Activated CD4-positive, CD25-positive, alpha-beta regulatory T cell treated with anti-CD3 and anti-CD28 coated beads, Interleukin-2, amount 50 U/mL, for 72 hours (primary cell): ENCODE measurements at regions not wholly inside any gene's neighbourhood (a gene's known extent, or its start where the extent isn't known, plus 50 kb on each side); places are given as distances from the start of the nearest gene placed in this dataset.
"Not testable (repeated sequence)": the region's sequence is repeated elsewhere in the genome, so short reads cannot be mapped to it uniquely, and the experiment has no call there.

Experiments
- DNase-seq: peaks from one replicate; pipeline ENCODE4 v3.0.0; 2021

DNA sequence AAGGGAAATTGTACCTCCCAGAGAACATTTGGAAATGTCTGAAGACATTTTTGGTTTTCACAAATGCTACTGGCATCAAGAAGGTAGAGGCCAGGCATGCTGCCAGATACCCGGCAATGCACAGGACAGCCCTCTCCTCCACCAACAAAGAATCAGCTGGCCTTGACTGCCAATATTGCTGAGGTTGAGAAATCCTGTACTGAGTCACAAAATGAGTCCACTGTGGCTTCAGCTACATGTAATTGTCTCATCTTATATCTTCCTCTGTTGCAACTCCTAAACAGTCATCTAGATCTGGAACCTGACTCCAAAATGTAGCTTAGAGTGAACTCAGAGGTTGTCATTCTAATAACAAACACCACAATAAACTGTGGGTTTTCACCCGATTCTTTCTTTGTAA is 327.5 kb upstream of the POGK start:
- no peak for DNase-seq

DNA sequence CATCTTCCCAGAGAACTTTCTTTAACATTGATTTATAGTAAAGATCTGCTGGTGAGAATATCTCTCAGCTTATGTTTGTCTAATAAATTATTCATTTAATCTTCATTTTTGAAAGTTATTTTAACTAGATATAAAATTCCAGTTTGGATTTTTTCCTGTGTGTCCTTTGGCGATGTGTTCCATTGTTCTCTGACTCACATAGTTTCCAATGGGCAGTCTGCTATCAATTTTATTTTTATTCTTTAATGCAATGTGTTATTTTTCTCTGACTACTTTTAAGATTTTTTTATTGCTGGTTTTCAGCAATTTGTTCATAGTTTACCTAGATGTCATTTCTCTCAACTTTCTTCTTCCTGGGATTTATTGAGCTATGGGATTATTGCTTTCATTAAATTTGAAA is 325.2 kb upstream of the POGK start:
- DNase-seq: no peak

DNA sequence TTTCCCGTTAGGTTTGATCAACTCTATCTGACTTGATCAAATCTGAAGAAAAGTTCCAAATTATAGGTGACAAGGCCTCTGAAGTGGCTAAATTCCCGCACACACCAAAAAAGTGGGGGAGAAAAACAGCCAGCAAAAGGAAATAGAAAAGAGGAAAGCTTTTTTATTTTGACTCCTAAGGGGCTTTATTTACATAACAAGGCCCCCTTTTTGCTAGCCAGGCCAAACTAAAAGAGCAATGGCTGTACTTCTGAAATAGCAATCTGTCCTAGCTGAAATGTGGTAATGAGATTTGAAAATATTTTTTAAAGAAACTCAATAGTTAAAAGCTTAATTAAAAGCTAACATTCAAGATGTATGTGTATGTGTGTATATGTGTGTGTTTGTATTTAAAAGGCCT is 311.5 kb upstream of the POGK start:
- DNase-seq: no peak

DNA sequence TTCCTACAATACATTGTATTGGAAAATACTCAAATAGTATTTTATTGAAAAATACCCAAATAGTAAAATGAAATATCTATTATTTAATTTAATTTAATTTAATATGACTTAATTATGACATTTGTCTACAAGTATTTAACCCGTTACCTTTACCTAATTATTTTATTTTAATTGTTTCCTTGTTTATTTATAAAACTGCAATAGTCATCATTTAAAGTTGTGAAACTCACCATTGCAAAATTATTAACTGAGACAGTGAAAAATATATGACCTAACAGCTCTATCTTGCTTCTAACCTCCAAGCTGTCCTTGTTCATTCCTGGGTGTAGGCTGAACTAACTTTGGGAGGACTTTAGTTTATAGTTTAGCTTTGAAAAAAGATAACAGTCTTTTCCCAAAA is 300.6 kb upstream of the POGK start:
- DNase-seq: no peak

DNA sequence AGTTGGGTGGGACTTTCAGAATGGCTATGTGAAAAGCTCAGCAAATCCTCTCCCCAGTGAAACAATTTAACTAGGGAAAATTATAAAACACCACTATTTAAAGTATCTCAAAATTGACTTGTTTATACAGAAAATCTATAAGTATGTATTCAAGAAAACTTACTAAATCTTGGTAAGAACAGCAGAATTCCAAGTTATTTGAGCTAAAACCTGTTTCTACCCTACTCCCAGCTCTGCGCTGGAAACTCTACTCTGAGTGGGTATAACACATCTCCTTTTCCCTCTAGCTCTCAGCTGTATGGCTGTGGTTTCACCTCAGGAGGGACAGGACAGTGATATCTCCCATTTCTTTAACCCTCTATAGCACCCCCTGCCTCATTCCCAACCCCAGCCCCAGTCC is 295.2 kb upstream of the POGK start:
- no peak for DNase-seq

DNA sequence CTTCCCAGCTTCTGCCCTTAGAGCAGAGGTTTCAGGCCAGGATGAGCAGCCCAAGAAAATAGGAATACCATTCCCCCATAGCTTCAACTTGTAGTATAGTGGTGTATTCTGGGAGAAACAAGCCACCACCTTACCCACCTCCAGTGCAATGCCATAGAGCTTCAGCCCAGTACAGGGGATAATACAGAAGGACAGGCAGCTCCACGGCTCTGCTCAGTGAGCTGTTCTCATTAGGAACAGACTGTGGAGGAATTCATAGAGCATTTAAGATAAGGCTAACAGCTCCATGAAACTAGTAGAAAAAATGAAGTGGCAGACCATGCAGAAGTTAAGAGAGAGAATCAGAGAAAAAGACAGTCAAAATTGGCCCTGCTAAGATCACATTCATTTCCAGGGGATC is 294.7 kb upstream of the POGK start:
- DNase-seq: no peak

DNA sequence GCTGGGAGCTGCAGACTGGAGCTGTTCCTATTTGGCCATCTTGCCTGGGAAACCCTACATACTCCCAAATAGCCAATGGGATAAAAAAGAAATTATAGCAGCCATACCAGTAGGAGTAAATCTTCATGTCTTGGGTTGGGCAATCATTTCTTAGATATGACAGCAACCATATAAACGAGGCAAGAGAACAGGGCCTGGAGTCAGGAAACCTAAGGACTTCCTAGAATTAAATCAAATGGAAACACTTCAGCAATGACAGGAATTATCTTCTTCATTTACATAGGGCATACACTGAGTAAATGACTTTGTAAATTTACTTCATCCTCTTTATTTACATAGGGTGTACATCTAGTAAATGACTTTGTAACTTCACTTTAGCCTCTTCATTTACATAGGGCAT is 286.6 kb upstream of the POGK start:
- DNase-seq: no peak

DNA sequence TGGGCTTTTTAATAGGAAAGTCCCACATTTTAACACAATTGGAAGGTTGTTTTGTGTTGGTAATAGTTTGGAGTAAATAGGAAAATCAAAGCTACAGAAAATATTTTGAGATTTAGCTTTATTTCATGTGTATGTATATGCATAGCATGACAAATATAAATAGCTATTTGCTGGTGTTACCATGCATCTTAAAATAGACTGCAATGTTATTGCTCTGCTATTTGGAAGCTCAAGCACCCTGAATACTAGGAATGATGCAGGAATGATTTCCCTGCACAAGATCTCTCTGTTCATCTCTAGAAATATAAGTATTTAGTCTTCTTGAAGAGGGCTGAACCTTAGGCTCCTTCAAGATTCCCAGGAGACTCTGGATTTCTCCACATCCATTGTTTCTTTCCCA is 268.3 kb upstream of the POGK start:
- DNase-seq: no peak

DNA sequence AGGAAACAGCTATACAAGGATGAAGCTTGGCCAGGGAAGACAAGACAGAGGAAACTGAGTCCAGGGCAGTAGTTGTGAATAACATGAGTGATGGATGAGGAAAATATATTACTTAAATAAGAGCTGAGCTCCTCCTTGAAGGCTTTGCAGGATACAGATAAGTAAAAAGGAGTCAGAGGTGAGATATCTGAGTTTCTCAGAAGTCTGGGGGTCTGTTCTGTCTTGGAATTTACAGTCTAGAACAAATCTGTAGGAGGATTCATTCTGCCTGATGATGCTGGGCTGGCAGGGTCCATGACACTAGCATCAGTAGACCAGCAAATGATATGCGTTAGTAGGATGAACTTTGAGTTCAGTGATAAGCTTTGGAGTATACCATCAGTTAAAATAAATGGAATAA is 266.1 kb upstream of the POGK start:
- no peak for DNase-seq

DNA sequence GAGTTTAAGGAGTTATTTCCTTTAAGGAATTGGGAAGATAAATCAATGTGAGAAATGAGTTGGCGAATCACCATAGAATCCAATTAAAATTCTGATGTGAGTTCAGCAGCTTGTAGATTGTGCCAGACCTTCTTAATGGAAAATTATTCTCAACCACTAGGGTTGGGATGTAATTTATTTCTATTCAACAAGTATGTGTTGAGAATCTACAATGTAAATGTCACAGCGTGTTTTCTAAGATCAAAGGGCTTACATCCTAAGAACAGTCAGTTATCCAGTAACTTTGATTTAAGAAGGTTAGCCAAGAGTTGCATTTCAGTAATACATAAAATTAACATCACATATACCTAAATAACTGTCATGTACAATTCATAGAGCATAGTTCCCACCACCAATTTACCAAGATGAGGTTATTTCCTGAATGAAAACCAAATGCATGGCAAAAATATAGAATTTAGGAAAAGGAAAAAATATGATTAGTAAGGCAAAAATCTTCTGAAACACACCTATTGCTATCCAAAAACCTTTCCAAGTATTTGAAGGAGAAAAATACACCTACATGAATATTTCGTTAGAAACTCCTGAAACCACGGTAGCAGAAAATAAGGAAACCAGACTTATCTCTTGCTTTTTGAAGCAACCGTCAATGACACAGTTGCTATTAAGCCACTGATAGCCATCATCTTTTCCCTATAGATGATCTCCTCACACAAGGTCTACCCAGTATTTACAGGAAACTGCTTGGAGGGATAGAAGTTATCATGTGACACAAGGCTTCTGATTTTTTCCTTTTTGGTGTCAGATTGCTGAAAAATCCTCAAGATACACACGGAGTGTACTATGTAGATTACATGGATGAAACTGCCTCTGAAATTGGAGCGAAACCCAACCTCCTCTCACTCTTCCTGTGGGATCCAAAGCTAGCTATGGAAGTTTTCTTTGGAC is 259.4 kb upstream of the POGK start:
- DNase-seq: no peak

DNA sequence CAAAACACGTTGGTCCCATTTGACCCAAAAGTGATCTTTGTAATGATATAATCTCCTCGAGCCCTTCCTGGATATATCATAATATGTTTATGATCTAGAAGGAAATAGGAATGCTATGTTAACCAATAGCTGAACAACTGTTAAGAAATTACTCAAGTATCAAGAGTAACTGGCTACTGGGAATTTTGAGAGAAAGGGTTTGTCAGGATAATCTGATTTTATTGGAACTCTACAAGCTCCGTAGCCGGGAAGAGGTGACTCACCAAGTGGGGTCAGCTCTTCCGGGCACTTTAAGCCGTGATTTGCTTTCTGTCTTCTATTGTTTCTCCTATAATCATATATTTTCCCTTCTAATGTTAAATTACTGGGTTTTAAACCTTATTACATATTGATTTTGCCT is 250.5 kb upstream of the POGK start:
- no peak for DNase-seq

DNA sequence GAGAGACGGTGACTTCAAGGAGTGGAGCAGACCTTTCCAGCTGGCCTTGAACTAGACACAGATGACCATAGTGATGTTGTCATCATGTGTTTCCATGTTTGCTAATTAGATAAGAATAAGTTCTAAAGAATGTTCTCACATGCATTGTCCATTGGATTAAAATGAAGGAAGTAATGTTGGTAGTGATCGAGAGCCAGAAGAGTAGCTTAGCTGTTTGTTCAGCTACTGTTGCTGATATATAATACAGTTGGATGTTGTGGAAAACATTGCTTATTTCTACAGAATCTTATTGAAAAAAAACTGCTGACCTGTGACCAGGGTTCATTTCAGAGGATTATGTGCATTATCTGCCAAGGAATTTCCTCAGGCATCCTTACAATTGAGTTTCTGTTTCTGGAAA is 249.1 kb upstream of the POGK start:
- no peak for DNase-seq

DNA sequence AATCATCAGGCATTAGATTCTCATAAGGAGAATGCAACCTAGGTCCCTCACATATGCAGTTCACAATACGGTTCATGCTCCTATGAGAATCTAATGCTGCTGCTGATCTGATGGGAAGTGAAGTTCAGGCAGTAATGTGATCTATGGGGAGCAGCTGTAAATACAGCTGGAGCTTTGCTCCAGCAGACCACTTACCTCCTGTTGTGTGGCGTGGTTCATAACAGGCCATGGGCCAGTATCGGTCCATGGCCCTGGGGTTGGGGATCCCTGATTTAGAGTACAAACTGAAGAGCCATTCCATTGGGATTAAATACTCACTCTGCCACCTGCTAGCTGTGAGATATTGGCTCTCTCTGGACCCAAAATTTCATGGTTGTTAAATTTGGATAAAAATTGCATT is 244.6 kb upstream of the POGK start:
- DNase-seq: no peak

DNA sequence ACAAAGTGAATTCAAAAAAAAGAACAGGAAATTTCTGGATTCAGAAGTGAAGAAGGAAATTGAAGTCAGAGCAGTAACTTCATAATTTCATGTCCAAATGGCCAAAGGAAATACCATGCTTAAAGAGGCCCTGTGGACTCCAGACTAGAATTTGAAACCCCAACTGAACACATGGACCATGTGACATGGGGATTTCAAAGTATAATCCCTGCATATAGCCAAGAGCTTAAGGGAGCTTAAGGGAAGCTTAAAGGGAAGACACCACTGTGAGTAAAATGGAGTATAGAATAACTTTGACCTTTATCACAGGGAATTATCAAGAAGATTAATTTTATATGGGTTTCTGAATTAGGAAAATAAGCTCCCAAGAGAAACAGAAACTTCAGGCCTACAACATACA is 241.8 kb upstream of the POGK start:
- DNase-seq: no peak

DNA sequence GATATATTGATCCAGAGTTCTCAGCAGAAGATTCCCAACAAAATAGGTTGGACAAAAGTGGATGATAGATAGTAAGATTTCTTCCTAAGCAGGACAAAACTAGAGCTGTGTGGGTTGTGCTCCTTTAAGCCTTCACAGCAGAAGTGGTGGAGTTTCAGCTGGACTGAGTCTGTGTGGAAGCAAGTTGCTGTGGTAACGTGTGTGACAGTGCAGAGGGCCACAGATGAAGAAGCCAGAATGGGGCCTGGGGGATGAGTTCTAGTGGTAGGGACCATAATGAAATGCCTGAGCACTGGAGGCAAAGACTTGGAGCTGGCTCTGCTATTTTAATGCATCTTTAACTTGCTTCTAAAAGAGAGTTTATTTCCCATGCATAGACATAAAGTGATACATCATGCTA is 238.7 kb upstream of the POGK start:
- no peak for DNase-seq

DNA sequence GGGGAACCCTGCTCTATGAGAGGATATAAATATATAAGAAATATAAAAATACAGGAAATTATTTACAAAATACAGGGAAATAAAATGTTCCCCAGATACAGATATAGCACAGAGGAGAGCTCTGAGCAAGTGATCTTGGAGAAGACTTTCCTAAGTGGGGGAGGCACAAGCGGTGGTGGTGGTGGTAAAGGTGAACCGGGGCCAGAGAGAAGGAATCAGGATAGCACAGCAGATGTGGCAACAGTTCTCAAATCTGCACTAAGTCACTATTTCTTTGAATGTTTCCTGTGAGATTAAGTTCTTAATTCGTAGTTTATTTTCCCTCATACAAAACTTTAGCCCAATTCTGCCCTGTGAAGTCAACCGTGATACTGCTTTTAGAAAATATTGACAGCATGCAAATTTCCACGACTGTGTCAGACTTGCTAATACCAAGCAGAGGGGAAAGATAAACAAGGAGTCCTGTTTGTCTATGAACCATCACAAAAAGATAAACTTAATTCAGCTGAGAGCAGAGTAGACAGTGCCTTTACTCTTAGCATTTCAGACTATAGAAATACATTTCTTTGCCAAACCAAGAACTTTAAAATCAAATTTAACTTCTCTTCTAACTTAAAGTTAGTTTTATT is 237.5 kb upstream of the POGK start:
- DNase-seq: no peak

DNA sequence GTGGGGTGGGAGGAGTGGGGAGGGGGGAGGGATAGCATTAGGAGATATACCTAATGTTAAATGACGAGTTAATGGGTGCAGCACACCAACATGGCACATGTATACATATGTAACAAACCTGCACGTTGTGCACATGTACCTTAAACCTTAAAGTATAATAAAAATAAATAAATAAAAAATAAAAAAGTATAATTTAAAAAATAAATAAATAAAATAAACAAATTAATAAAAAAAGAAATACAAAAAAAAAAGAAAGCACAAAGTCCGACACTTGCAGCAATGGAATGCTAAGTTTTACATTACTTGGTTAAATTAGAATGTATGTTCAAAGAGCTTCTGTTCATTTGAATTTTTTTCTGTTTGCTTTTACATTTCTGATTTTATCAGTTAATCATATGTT is 236.5 kb upstream of the POGK start:
- not testable (repeated sequence) for DNase-seq

DNA sequence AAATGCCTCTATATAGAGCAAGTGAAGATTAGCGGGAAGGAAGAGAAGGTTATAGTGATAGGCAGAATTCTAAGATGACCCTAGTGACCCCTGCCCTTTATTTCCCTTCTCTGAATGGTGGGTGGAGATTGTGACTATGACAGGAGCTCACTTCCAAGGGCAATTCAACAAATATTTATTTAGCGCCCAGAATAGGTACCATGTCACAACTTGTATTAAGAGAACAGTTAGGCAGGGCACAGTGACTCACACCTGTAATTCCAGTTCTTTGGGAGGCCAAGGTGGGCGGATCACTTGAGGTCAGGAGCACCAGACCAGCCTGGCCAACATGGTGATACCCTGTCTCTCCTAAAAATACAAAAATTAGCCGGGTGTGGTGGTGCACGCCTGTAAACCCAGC is 236.0 kb upstream of the POGK start:
- no peak for DNase-seq

DNA sequence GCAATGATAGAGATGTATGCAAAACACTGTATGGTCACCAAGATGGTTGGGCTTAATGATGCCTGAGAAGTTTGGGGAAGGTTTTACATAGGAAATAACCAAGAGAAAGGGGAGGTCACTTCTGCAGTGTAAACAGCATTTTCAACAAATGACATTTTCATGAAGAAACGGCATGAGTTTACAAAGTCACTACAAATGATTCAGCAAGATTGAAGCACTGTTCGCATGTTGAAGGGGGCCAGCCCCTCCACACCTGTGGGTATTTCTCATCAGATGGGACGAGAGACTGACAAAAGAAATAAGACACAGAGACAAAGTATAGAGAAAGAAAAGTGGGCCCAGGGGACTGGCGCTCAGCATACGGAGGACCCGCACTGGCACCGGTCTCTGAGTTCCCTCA is 234.1 kb upstream of the POGK start:
- no peak for DNase-seq

DNA sequence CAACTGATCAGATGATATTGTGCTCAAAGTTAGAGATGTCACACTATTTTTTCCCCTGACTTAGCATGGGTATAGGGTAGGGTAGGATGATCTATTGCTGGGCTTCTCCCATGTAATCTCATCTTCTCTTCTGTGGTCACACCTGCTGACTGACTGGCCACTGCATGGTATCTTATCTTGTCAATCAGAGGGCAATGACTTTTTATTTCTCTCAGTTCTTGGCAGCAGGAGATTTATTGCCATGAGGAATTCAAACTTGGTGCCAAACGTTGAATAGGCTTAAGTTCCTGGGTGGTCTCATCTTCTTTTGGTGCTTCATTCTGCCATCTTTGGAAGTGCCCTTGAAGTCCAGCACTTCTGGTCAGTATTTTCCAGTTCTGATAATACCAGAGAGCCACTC is 226.4 kb upstream of the POGK start:
- DNase-seq: no peak

DNA sequence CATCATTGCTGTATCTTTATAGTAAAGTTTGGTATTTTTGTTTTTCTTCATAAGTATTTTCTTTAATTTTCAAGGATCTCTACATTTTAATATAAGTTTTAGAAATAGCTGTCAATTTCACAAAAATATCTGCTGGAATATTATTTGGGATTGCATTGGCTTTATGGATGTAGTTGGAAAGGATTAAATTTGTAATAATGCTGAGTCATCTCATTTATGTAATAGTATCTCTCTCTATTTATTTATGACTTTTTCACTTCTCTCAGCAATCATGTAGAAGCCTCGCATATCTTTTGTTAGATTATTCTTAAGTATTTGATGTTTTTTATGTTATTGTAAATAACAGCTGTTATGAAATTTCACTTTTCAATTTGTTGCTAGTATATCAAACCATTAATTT is 223.1 kb upstream of the POGK start:
- no peak for DNase-seq

DNA sequence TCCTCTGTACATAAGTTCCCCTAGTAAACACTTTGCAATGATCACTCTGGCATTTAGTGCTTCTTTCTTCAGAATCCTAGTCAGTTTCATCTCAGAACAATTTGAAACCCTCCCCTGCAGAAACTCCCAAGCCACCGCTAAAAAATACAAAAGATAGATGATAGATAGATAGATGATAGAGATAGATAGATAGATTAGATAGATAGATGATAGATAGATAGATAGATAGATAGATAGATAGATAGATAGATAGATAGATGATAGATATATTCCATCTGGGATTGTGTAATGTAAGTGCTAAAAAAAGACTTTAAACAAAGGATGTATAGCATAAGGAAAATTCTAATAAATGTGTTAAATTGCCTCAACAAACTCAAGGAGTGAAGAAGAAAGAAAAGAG is 212.6 kb upstream of the POGK start:
- DNase-seq: no peak

DNA sequence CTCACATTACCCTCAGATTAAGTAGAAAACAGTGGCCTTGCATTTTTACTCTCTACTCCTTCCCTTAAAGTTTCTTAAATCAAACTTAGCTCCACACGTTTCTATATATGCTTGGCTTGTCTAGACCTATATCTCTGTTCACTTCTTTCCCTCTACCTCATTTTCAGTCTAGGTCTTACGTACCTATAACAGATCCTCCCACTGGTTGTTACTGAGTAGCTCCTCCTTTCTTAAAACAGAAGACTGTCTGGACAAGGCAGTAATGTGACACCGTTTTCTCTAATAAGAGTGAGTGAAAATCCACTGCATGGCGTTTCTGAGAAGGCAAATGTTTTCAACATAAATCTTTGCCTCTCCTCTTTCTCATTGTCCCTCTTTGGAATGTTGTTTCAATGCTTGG is 211.7 kb upstream of the POGK start:
- no peak for DNase-seq

DNA sequence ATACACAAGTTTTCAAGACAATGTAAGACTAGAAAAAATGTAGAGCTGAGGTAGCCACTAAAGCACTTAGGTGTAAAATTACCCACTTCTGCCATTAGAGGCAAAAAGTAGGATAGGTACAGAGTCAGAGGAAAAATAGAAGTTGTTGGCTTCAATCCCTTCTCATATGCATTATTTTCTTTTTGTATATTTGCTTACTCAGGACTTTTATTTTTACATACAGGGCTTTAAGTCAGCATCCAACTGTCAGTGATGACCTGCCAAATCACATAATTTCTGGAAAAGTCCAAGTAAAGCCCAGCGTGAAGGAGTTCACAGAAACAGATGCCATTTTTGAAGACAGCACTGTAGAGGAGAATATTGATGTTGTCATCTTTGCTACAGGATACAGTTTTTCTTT is 211.0 kb upstream of the POGK start:
- DNase-seq: no peak

DNA sequence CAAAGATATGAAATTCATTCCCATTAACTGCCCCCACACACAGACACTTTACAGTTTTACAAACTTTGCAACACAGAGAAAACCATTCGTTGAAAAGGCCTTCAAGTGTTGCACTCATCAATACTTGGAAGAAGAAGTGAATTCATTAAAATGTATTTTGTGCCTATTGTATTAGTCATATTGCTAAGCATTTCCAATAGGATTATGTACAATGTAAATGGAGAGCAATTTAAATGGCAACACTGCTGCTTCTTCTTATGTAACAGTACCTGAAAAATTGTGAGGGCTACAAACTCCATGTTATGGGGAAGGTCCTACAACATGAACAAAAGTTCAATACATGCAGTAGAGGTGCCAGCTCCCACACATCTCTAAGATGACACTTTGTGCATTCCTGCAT is 209.3 kb upstream of the POGK start:
- no peak for DNase-seq
